Tibial nerve (tissue), 3 donors: ENCODE measurements at regions not wholly inside any gene's neighbourhood (a gene's known extent, or its start where the extent isn't known, plus 50 kb on each side); places are given as distances from the start of the nearest gene placed in this dataset.

Experiments used
- CTCF ChIP-seq, 5 experiments: fragments of 200-600 bp in 3 of 5; fragments of 450-650 bp in 2 of 5; sonication (generic) in 3 of 5; IDR thresholded peaks; one replicate each; pipeline ENCODE4 v1.5.1; 2016 to 2019; ENCODE audit warnings: antibody characterized with exemption in 5 of 5, mild to moderate bottlenecking in 3 of 5, moderate library complexity in 2 of 5
- POLR2A ChIP-seq, 2 donors: fragments of 450-650 bp; IDR thresholded peaks; one replicate each; pipeline ENCODE4 v1.6.1; 2017; ENCODE audit warnings: antibody characterized with exemption in 2 of 2, mild to moderate bottlenecking in 2 of 2, moderate library complexity in 2 of 2

GRCh38 chr3:147030274-147030673 lies 376.1 kb downstream of the ZIC4 start:
- TF ChIP-seq CTCF (IDR thresholded peaks at IDR 0.05) (no peak), POLR2A (IDR thresholded peaks at IDR 0.05) (no peak)
